HUES64 (cell line): ENCODE measurements at regions not wholly inside any gene's neighbourhood (a gene's known extent, or its start where the extent isn't known, plus 50 kb on each side); places are given as distances from the start of the nearest gene placed in this dataset.

Experiments
- H3K27ac ChIP-seq: 2 replicates; pipeline ENCODE4 v1.7.0; 2013; ENCODE audit warnings: low read depth, low read length, inconsistent platforms
- H3K27me3 ChIP-seq: 2 replicates; pipeline ENCODE4 v1.6.1; 2013; ENCODE audit warnings: mild to moderate bottlenecking, low read length; ENCODE audit not compliant: insufficient read depth
- H3K36me3 ChIP-seq: 2 replicates; pipeline ENCODE4 v1.6.1; 2013; ENCODE audit warnings: mild to moderate bottlenecking, low read length; ENCODE audit not compliant: insufficient read depth
- H3K4me1 ChIP-seq: 2 replicates; pipeline ENCODE4 v1.6.1; 2013; ENCODE audit warnings: mild to moderate bottlenecking, low read length, moderate library complexity; ENCODE audit not compliant: insufficient read depth
- H3K4me3 ChIP-seq: 2 replicates; pipeline ENCODE4 v1.5.1; 2013; ENCODE audit warnings: mild to moderate bottlenecking, low read length, moderate library complexity
- H3K9ac ChIP-seq: 2 replicates; pipeline ENCODE4 v1.6.1; 2013; ENCODE audit warnings: mild to moderate bottlenecking, low read depth, low read length
- H3K9me3 ChIP-seq: 2 replicates; pipeline ENCODE4 v1.6.1; 2013; ENCODE audit warnings: low read depth, low read length; ENCODE audit not compliant: insufficient read depth
- WGBS: fragments of 150-250, 120-280 bp; methylation state at CpG from one replicate; pipeline ENCODE4 v1.1.7; 2013; ENCODE audit warnings: missing lambda C conversion rate; 5-methylcytosine and 5-hydroxymethylcytosine counted together

DNA sequence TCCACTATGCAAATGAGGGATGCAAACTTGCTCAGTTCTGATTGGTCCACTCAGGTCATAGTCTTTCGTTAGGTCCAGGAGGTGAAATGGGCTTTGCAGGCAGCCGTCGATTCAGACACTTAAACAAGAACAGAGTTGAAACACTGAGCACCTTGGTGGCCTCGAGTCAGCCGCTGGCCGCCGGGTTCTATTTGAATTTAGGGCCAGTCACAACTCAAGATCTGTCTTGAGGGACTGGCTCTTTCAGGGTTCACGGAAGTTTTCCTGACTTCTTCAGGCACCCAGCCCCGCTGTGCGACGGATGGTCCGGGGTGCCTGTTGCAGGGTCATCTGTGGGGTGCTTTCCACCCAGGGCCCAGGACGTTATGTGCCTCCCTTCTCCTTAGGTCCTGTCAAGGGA is 412.8 kb upstream of the IRX4 start:
- H3K27ac ChIP-seq, result no peak overlapping the region
- H3K36me3 ChIP-seq, result no peaks in the 10 kb centered on the region
- no peak overlapping the region for H3K4me3 ChIP-seq
- H3K9ac ChIP-seq, result no peak overlapping the region
- WGBS, result 90% methylated on average over 13 of the region's 13 CpGs
- H3K4me1 ChIP-seq, result peaks cover 18% of the 10 kb centered on the region
- H3K9me3 ChIP-seq, result no peaks in the 10 kb centered on the region
- no peaks in the 10 kb centered on the region for H3K27me3 ChIP-seq

DNA sequence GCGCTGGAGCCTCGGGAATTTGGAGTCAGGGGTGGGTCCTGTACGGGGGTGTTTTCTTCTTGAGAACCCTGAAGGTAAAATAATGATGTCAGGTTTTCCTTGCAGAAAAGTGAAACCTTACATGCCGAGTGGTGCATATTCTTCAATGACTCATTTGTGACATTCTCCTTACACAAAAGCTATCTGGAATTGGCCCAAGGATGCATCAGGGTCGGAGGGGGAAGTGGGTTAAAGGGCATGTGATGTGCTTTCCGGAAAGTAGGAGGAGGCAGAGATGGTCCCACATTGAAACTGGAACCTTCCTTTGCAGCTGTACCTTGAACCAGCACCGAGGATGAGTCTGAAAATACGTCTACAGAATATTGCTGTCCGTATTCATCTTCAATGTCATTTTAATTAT is 411.2 kb upstream of the IRX4 start:
- WGBS, result 94% methylated on average over 9 of the region's 9 CpGs
- H3K9me3 ChIP-seq, result no peaks in the 10 kb centered on the region
- H3K9ac ChIP-seq, result no peak overlapping the region
- peaks cover 18% of the 10 kb centered on the region for H3K4me1 ChIP-seq
- no peak overlapping the region for H3K27ac ChIP-seq
- no peaks in the 10 kb centered on the region for H3K27me3 ChIP-seq
- no peaks in the 10 kb centered on the region for H3K36me3 ChIP-seq
- no peak overlapping the region for H3K4me3 ChIP-seq

DNA sequence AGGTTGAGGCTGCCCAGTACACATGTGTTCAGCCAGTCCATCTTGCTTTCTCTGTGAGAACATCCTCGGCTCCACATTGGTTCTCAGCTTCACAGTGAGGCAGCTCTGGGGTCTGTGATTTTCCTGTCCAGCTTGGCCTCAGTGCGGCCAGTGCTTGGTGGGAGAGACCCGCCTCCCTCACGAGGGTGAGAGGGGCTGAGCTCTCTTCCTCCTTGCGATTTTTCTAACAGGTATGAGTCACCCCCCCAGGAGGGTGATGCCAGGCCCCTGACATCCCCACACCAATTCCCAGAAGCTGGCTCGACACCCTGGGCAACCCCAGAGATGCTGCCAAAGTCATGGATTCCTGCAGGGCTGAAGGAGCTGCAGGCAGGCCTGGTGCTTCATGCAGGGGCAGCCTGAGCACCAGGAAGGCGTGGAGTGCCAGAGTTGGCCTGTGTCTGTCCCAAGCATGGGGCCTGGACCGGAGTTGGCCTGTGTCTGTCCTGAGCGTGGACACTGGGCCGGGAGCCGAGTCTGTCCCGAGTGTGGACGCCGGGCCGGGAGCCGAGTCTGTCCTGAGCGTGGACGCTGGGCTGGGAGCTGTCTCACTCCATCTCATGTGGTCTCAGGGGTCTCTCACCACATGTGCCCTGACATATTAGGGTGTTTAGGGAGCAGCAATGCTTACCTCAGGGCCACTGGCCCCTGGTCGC is 408.6 kb upstream of the IRX4 start:
- Histone ChIP-seq H3K9ac (no peak overlapping the region), H3K27me3 (no peaks in the 10 kb centered on the region), H3K36me3 (no peaks in the 10 kb centered on the region), H3K4me3 (no peak overlapping the region), H3K9me3 (no peaks in the 10 kb centered on the region), H3K4me1 (peaks cover 18% of the 10 kb centered on the region), H3K27ac (no peak overlapping the region)
- 96% methylated on average over 19 of the region's 19 CpGs for WGBS

DNA sequence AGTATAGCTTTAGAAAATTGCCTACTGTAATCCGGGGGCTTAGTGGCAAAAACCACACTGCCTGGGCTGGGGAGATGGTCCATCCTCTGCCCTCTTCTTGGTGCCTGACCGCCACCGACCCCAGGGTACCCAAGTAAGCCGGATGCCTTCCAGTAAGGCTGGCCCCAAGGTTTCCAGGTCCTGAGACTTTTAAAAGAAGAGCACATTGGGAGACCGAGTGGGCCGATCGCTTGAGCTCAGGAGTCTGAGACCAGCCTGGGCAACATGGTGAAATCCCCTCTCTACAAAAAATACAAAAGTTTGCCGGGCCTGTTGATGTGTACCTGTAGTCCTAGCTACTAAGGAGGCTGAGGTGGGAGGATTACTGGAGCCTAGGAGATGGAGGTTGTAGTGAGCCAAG is 406.7 kb upstream of the IRX4 start:
- no peaks in the 10 kb centered on the region for H3K9me3 ChIP-seq
- no peak overlapping the region for H3K27ac ChIP-seq
- peaks cover 3% of the 10 kb centered on the region; the same call in 1 of the 2 replicates for H3K4me1 ChIP-seq
- H3K36me3 ChIP-seq, result no peaks in the 10 kb centered on the region
- WGBS, result 96% methylated on average over 8 of the region's 8 CpGs
- H3K4me3 ChIP-seq, result no peak overlapping the region
- no peaks in the 10 kb centered on the region for H3K27me3 ChIP-seq
- H3K9ac ChIP-seq, result no peak overlapping the region

DNA sequence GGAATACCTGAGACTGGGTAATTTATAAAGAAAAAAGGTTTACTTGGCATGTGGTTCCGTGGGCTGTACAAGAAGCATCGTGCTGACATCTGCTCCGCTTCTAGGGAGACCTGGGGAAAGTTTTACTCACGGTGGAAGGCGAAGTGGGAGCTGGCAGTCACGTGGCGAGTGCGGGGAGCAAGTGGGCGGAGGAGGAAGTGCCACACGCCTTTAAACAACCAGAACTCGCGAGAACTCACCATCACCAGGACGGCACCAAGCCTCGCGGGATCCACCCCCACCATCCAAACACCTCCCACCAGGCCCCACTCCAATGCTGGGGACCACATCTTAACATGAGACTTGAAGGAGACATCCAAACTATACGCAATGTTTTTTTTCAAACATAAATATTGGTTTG is 406.2 kb upstream of the IRX4 start:
- Histone ChIP-seq H3K9me3 (no peaks in the 10 kb centered on the region), H3K4me1 (no peaks in the 10 kb centered on the region), H3K36me3 (no peaks in the 10 kb centered on the region), H3K4me3 (no peak overlapping the region), H3K9ac (no peak overlapping the region), H3K27ac (no peak overlapping the region), H3K27me3 (no peaks in the 10 kb centered on the region)
- 90% methylated on average over 16 of the region's 16 CpGs for WGBS

DNA sequence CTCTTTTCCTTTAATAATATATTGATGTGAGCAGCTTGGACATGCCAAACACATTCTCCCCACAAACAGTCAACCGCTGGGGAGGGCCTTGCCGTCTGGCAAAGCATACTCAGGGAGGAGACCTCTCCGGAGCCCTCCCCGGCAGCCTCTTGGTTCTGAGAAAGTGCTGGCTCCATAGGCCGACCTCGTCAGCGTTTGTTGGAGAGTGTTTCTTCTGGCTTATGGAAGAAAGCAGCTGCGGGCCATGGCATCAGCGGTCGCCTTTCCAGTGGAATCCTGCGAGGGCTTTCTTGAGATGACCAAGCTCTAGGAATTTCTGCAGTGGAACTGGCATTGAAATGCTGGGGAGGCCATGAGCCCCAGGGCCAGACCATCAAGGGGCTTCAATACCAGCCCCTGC is 405.7 kb upstream of the IRX4 start:
- Histone ChIP-seq H3K27ac (no peak overlapping the region), H3K36me3 (no peaks in the 10 kb centered on the region), H3K9me3 (no peaks in the 10 kb centered on the region), H3K4me1 (no peaks in the 10 kb centered on the region), H3K4me3 (no peak overlapping the region), H3K27me3 (no peaks in the 10 kb centered on the region), H3K9ac (no peak overlapping the region)
- 93% methylated on average over 11 of the region's 11 CpGs for WGBS

DNA sequence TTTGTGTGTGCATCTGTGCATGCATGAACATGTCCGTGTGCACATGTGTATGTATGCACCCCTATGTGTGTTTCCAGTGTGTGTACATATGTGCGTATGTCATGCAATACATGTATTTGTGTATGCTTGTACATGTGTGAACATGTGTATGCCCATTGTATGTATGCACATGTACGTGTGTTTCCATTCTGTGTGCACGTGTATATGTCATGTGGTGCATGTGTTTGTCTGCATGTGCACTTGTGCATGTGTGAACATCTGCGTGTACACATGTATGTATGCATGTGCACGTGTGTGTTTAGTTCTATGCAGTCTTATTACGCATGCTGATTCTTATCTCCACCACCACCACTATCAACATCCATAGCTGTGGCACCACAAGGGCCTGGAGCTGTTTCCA is 403.5 kb upstream of the IRX4 start:
- Histone ChIP-seq H3K27ac (no peak overlapping the region), H3K4me1 (no peaks in the 10 kb centered on the region), H3K27me3 (no peaks in the 10 kb centered on the region), H3K9ac (no peak overlapping the region), H3K4me3 (no peak overlapping the region), H3K36me3 (no peaks in the 10 kb centered on the region), H3K9me3 (no peaks in the 10 kb centered on the region)
- 87% methylated on average over 7 of the region's 7 CpGs for WGBS

DNA sequence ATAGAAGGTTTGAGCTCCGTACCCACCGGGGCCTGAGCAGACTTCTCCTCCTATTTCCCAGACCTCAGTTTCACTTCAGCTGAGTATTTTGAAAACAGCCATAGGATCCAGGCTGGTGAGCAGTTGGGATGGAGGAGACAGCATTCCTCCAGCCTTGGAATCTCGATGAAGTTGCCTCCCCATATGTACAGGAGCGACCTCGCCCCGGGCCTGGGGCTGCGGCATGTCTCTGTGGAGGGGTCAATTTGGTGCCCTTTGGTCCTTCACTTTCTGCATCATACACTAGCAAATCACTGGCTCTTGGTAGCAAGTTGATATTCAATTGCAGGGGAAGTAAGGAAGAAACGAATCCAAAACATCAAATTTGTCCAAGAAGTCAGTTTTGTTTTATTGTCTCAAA is 402.0 kb upstream of the IRX4 start:
- no peaks in the 10 kb centered on the region for H3K36me3 ChIP-seq
- no peak overlapping the region for H3K27ac ChIP-seq
- no peaks in the 10 kb centered on the region for H3K4me1 ChIP-seq
- H3K9me3 ChIP-seq, result no peaks in the 10 kb centered on the region
- no peak overlapping the region for H3K4me3 ChIP-seq
- no peaks in the 10 kb centered on the region for H3K27me3 ChIP-seq
- 88% methylated on average over 8 of the region's 8 CpGs for WGBS
- H3K9ac ChIP-seq, result no peak overlapping the region

DNA sequence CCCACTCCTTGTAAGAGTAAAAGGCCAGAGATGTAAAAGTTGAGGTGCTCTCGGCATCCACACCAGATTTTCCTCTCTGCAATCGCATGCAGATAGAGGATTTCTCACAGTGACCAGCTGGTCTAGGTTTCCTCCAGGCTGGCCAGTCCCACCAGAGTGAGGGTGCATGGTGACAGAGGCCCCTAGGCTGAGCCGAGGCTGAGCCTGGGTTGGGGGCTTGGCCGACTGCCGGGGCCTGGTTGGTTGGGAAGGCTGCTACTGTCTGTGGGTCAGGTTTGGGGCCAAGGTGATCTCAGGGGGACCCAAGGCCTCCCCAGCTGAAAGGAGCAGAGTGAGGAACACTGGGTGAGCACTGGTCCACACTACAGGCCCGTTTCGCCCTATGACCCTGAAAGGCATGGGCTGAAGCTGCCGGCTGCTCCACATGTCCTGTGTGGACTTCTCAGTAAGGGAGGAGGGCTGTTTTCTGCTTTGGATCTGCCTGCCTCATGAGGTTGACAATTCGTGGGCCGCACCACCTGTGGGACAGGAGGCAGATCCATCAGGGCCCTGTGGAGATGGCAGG is 400.8 kb upstream of the IRX4 start:
- no peak overlapping the region for H3K9ac ChIP-seq
- no peaks in the 10 kb centered on the region for H3K4me1 ChIP-seq
- no peaks in the 10 kb centered on the region for H3K36me3 ChIP-seq
- H3K4me3 ChIP-seq, result no peak overlapping the region
- no peaks in the 10 kb centered on the region for H3K9me3 ChIP-seq
- no peaks in the 10 kb centered on the region for H3K27me3 ChIP-seq
- 95% methylated on average over 10 of the region's 10 CpGs for whole genome bisulfite sequencing
- no peak overlapping the region for H3K27ac ChIP-seq

DNA sequence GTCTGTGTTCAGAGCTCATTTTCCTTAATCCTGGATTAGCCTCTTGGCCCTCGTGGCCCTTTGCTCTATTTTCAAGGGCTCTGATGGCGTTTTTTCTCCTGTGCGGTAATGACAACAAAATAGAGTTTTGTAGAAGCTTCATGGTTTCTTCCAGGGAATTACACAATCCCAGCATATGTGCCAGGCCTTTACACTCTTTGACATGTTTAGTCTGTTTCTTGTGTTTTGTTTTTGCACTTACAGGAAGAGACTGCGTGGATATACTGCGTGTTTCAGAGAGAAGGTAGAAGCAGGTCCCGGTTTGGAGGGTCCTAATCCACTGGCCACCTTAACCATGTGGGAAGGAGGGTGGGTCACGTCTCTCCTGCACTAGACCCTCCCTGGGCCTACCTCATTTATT is 400.2 kb upstream of the IRX4 start:
- Histone ChIP-seq H3K4me1 (no peaks in the 10 kb centered on the region), H3K27ac (no peak overlapping the region), H3K9me3 (no peaks in the 10 kb centered on the region), H3K27me3 (no peaks in the 10 kb centered on the region), H3K36me3 (no peaks in the 10 kb centered on the region), H3K9ac (no peak overlapping the region), H3K4me3 (no peak overlapping the region)
- 97% methylated on average over 6 of the region's 7 CpGs for WGBS

DNA sequence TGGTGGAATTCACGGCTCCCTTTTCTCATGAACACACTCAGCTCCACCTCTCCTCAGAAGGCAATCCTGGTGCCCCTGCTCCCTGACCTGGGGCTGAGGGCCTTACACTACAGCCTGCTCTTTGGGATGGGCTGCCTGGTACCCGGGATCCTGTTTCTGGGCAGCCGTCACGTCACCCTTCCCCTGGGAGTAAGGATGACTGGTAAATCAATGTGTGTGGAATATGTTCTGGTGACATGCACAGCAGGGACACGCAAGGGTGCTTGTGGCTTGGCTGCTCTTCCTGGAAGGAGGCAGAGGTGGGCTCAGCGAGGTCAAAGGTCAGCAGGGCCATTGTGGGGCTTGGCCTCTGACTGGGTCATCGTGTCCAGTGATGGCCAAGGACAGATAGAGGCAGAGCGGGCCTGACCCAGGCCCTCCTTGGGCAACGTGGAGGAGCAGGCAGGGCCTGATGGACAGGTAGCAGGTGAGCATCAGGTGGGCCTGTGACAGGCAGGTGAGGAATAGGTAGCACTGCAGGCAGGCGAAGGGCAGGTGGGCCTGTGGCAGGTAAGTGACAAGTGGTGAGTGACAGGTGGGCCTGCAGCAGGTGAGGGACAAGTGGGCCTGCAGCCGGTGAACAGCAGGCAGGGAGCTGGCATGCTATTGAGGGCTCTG is 399.4 kb upstream of the IRX4 start:
- H3K36me3 ChIP-seq, result no peaks in the 10 kb centered on the region
- H3K27me3 ChIP-seq, result no peaks in the 10 kb centered on the region
- no peaks in the 10 kb centered on the region for H3K4me1 ChIP-seq
- WGBS, result 83% methylated on average over 11 of the region's 11 CpGs
- no peak overlapping the region for H3K4me3 ChIP-seq
- no peak overlapping the region for H3K9ac ChIP-seq
- no peak overlapping the region for H3K27ac ChIP-seq
- no peaks in the 10 kb centered on the region for H3K9me3 ChIP-seq
